Mononuclear cell (primary cell): ENCODE measurements at regions not wholly inside any gene's neighbourhood (a gene's known extent, or its start where the extent isn't known, plus 50 kb on each side); places are given as distances from the start of the nearest gene placed in this dataset.

Source experiments
- H3K27me3 ChIP-seq: 2 replicates; pipeline ENCODE4 v1.6.0; 2011; ENCODE audit warnings: low read length, control low read depth; ENCODE audit not compliant: insufficient read depth
- H3K4me1 ChIP-seq: 2 replicates; pipeline ENCODE4 v1.5.1; 2011; ENCODE audit warnings: mild to moderate bottlenecking, low read length, control low read depth; ENCODE audit not compliant: insufficient read depth
- H3K4me3 ChIP-seq: 2 replicates; pipeline ENCODE4 v1.5.1; 2011; ENCODE audit warnings: mild to moderate bottlenecking, low read length, moderate library complexity
- H3K9me3 ChIP-seq: 2 replicates; pipeline ENCODE4 v1.5.1; 2011; ENCODE audit warnings: low read depth, mild to moderate bottlenecking, control low read depth, low read length

GRCh38 chr2:103789381-103790095 lies 1027.7 kb downstream of the TMEM182 start:
- Histone ChIP-seq H3K4me1 (no peaks in the 10 kb centered on the region), H3K4me3 (no peak overlapping the region), H3K27me3 (no peaks in the 10 kb centered on the region), H3K9me3 (no peaks in the 10 kb centered on the region)

- Histone ChIP-seq H3K4me1 (no peaks in the 10 kb centered on the region), H3K27me3 (no peaks in the 10 kb centered on the region), H3K4me3 (no peak overlapping the region), H3K9me3 (no peaks in the 10 kb centered on the region)
Observed at GRCh38 chr2:103792042-103792441, 1030.2 kb downstream of the TMEM182 start.

- no peaks in the 10 kb centered on the region for H3K27me3 ChIP-seq
- H3K4me1 ChIP-seq, result no peaks in the 10 kb centered on the region
- no peak overlapping the region for H3K4me3 ChIP-seq
- no peaks in the 10 kb centered on the region for H3K9me3 ChIP-seq
Observed at GRCh38 chr2:103798291-103798690, 1036.5 kb downstream of the TMEM182 start.

- Histone ChIP-seq H3K4me3 (no peak overlapping the region), H3K27me3 (no peaks in the 10 kb centered on the region), H3K4me1 (no peaks in the 10 kb centered on the region), H3K9me3 (no peaks in the 10 kb centered on the region)
Observed at GRCh38 chr2:103804013-103804412, 1042.2 kb downstream of the TMEM182 start.

- Histone ChIP-seq H3K9me3 (no peaks in the 10 kb centered on the region), H3K4me1 (no peaks in the 10 kb centered on the region), H3K27me3 (no peaks in the 10 kb centered on the region), H3K4me3 (no peak overlapping the region)
Observed at GRCh38 chr2:103805746-103806145, 1043.9 kb downstream of the TMEM182 start.

- Histone ChIP-seq H3K27me3 (no peaks in the 10 kb centered on the region), H3K9me3 (no peaks in the 10 kb centered on the region), H3K4me3 (no peak overlapping the region), H3K4me1 (no peaks in the 10 kb centered on the region)
Observed at GRCh38 chr2:103808814-103809213, 1045.1 kb upstream of the POU3F3 start.

GRCh38 chr2:103809415-103809814 lies 1044.5 kb upstream of the POU3F3 start:
- Histone ChIP-seq H3K4me1 (no peaks in the 10 kb centered on the region), H3K27me3 (no peaks in the 10 kb centered on the region), H3K4me3 (no peak overlapping the region), H3K9me3 (no peaks in the 10 kb centered on the region)

GRCh38 chr2:103809941-103810441 lies 1043.9 kb upstream of the POU3F3 start:
- no peaks in the 10 kb centered on the region for H3K9me3 ChIP-seq
- no peaks in the 10 kb centered on the region for H3K4me1 ChIP-seq
- no peaks in the 10 kb centered on the region for H3K27me3 ChIP-seq
- no peak overlapping the region for H3K4me3 ChIP-seq

DNA sequence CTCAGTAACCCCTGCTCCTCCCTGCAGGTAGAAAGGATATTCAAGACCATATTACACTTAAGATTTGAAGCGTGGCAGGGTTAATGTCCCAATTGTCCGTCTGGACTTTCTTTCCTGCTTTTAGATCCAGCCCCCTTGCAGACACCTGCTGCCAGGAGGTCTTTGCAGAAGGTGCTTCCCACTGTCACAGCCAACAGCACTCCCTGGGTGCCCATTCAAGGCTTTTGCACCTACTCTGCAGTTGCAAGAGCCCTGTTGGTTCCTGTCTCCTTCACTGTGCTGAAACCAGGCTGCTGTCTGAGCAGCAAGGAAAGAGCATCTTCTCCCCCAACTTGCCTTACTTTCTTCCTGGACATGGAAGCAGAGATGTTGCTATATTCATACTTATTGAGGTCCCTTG lies 1043.0 kb upstream of the POU3F3 start:
- H3K27me3 ChIP-seq, result no peaks in the 10 kb centered on the region
- no peak overlapping the region for H3K4me3 ChIP-seq
- H3K9me3 ChIP-seq, result no peaks in the 10 kb centered on the region
- H3K4me1 ChIP-seq, result no peaks in the 10 kb centered on the region

DNA sequence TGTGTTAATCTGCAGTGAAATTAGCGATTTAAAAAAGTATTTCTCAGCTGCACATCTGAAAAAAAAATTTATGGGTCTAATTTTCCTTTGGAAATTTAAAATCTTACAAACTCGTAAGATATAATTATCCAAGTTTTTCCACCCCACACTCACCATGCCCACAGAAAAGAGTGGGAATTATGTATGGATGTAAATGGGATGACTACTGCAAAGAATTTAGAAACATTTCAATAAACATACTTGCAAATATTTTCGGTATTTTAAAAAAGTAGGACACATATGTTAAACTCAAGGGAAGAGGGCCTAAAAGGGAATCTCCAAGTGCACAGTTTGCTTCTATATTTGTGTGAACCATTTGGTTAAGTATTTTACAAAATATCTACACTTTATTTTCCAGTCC lies 1039.9 kb upstream of the POU3F3 start:
- Histone ChIP-seq H3K4me1 (no peaks in the 10 kb centered on the region), H3K9me3 (no peaks in the 10 kb centered on the region), H3K27me3 (no peaks in the 10 kb centered on the region), H3K4me3 (no peak overlapping the region)

GRCh38 chr2:103815731-103816130 lies 1038.2 kb upstream of the POU3F3 start:
- H3K9me3 ChIP-seq, result no peaks in the 10 kb centered on the region
- H3K27me3 ChIP-seq, result no peaks in the 10 kb centered on the region
- H3K4me3 ChIP-seq, result no peak overlapping the region
- H3K4me1 ChIP-seq, result no peaks in the 10 kb centered on the region

GRCh38 chr2:103817746-103818145 lies 1036.2 kb upstream of the POU3F3 start:
- Histone ChIP-seq H3K4me3 (no peak overlapping the region), H3K27me3 (no peaks in the 10 kb centered on the region), H3K9me3 (no peaks in the 10 kb centered on the region), H3K4me1 (no peaks in the 10 kb centered on the region)

GRCh38 chr2:103818176-103818575 lies 1035.7 kb upstream of the POU3F3 start:
- H3K4me1 ChIP-seq, result no peaks in the 10 kb centered on the region
- H3K27me3 ChIP-seq, result no peaks in the 10 kb centered on the region
- H3K9me3 ChIP-seq, result no peaks in the 10 kb centered on the region
- no peak overlapping the region for H3K4me3 ChIP-seq

DNA sequence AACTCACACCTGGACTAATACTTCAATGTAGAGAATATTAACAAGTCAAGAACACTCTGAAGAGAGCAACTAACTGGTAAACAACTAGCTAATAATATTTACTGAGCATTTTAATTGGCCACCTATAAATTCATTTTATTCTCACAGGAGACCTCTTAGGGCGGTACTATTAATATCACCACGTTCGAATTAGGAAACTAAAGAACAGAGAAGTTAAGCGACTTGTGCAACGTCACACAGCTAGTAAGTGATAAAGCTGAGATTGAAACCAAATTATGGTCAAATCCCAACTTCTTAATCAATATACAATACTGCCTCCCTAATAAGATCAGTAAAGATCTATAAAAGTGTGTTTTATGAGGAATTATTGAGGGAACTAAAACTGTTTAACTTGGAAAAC lies 1034.3 kb upstream of the POU3F3 start:
- Histone ChIP-seq H3K4me3 (no peak overlapping the region), H3K27me3 (no peaks in the 10 kb centered on the region), H3K9me3 (no peaks in the 10 kb centered on the region), H3K4me1 (no peaks in the 10 kb centered on the region)

DNA sequence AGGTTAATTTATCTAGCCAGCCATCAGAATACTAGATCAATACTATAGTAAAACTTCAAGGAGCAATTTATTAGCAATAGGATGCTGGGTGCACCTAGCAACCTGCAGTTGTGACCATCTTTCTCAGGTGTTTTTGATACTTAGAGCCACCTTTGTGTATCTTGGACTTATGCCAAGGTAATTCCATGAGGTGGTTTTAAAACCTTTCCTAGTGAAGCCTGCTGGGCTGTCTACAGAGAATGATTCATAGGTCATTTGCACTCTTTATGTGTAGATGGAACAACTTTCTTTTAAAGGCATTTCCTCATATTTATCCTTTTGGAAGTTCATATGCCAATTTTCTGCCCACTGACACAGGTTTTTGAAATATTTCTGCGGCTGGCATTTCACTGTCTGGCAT lies 1030.1 kb upstream of the POU3F3 start:
- peaks cover 14% of the 10 kb centered on the region for H3K9me3 ChIP-seq
- H3K27me3 ChIP-seq, result no peaks in the 10 kb centered on the region
- H3K4me3 ChIP-seq, result no peak overlapping the region
- H3K4me1 ChIP-seq, result no peaks in the 10 kb centered on the region

DNA sequence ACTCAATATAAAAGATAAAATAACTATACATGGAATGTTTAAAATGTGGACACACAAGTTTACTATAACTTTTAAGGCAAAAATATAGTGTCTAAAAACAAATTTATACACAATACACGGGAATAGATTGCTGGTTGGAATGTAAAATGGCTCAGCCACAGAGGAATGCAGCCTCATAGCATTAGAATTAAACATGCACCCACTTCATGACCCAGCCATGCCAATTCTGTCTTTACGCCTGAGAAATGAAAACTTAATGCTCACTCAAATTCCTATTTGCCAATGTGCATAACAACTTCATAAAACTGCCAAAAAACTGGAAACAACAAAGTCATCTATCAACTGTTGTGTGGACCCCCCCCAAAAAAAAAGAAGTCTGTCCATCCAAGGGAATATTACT lies 1006.6 kb upstream of the POU3F3 start:
- Histone ChIP-seq H3K27me3 (no peaks in the 10 kb centered on the region), H3K9me3 (no peaks in the 10 kb centered on the region), H3K4me1 (no peaks in the 10 kb centered on the region), H3K4me3 (no peak overlapping the region)
